Mucosa of descending colon (tissue), 3 donors: ENCODE measurements at regions not wholly inside any gene's neighbourhood (a gene's known extent, or its start where the extent isn't known, plus 50 kb on each side); places are given as distances from the start of the nearest gene placed in this dataset.

Experiments
- ATAC-seq: fragments of 200-7000 bp; cut with Tn5 transposase; one replicate; pipeline ENCODE4 v1.9.1; 2020; ENCODE audit warnings: mild to moderate bottlenecking, moderate library complexity
- DNase-seq, 3 donors: peaks; one replicate each; pipeline ENCODE4 v3.0.0-alpha.2; 2020
- H3K36me3 ChIP-seq: fragments of 200-600 bp; one replicate; pipeline ENCODE4 v1.8.0; 2021; ENCODE audit warnings: low read depth, mild to moderate bottlenecking
- H3K4me1 ChIP-seq: fragments of 200-600 bp; one replicate; pipeline ENCODE4 v1.8.0; 2021; ENCODE audit warnings: low read depth, mild to moderate bottlenecking
- H3K4me3 ChIP-seq: fragments of 200-600 bp; one replicate; pipeline ENCODE4 v1.8.0; 2021; ENCODE audit warnings: mild to moderate bottlenecking
- H3K9me3 ChIP-seq: fragments of 200-600 bp; one replicate; pipeline ENCODE4 v1.8.0; 2021; ENCODE audit warnings: mild to moderate bottlenecking
- intact Hi-C, 2 donors: fragments of 100-400 bp; cut with DNase I in 1 of 2; cut with micrococcal nuclease in 1 of 2; formaldehyde crosslinking; loops; one replicate each; pipeline versions ENCODE4 v1.11.0 to v1.11.1; 2022; cut with DNase I, micrococcal nuclease
- TF ChIP-seq, protein P1 (sequence below): fragments of 200-600 bp; IDR thresholded peaks from one replicate; pipeline ENCODE4 v1.8.0; 2022; ENCODE audit warnings: antibody characterized with exemption, mild to moderate bottlenecking
- donor health status: DM: no; HTN: no; CAD: no; lungs with moderate emphysema.
- donor health status: DM: no; HTN: no; CAD: no.
- donor health status: DM: no; HTN: yes; CAD: no.

- Histone ChIP-seq H3K4me1 (peaks cover 5% of the 10 kb centered on the region), H3K9me3 (no peaks in the 10 kb centered on the region), H3K4me3 (no peak overlapping the region), H3K36me3 (no peaks in the 10 kb centered on the region)
- ATAC-seq (no peak), DNase-seq (no peak)
- TF ChIP-seq, protein P1, sequence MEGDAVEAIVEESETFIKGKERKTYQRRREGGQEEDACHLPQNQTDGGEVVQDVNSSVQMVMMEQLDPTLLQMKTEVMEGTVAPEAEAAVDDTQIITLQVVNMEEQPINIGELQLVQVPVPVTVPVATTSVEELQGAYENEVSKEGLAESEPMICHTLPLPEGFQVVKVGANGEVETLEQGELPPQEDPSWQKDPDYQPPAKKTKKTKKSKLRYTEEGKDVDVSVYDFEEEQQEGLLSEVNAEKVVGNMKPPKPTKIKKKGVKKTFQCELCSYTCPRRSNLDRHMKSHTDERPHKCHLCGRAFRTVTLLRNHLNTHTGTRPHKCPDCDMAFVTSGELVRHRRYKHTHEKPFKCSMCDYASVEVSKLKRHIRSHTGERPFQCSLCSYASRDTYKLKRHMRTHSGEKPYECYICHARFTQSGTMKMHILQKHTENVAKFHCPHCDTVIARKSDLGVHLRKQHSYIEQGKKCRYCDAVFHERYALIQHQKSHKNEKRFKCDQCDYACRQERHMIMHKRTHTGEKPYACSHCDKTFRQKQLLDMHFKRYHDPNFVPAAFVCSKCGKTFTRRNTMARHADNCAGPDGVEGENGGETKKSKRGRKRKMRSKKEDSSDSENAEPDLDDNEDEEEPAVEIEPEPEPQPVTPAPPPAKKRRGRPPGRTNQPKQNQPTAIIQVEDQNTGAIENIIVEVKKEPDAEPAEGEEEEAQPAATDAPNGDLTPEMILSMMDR: no peak
- intact Hi-C loops: no loop called here
Measured at GRCh38 chr2:129879614-129880180, 99.8 kb upstream of the RAB6C start.

- H3K9me3 ChIP-seq: no peaks in the 10 kb centered on the region
- H3K4me1 ChIP-seq: peaks cover 5% of the 10 kb centered on the region
- ATAC-seq: no peak
- intact Hi-C loops: no loop called here
- H3K4me3 ChIP-seq: no peak overlapping the region
- no peaks in the 10 kb centered on the region for H3K36me3 ChIP-seq
- no peak for DNase-seq
- TF ChIP-seq, protein P1: no peak
Measured at GRCh38 chr2:129880309-129880708, 99.2 kb upstream of the RAB6C start.

- no peak for DNase-seq
Measured at GRCh38 chr2:129880971-129881370, 98.5 kb upstream of the RAB6C start.

GRCh38 chr2:129881786-129882396, 97.6 kb upstream of the RAB6C start:
- Histone ChIP-seq H3K9me3 (no peaks in the 10 kb centered on the region), H3K4me3 (no peak overlapping the region), H3K36me3 (no peaks in the 10 kb centered on the region), H3K4me1 (peaks cover under 1% of the 10 kb centered on the region)
- ATAC-seq (no peak), DNase-seq (no peak)
- TF ChIP-seq, protein P1: no peak
- intact Hi-C loops: no loop called here

More at GRCh38 chr2:129880971-129881370, 98.5 kb upstream of the RAB6C start:
- ATAC-seq: no peak
- peaks cover 5% of the 10 kb centered on the region for H3K4me1 ChIP-seq
- no peaks in the 10 kb centered on the region for H3K36me3 ChIP-seq
- intact Hi-C loops: no loop called here
- H3K9me3 ChIP-seq: no peaks in the 10 kb centered on the region
- H3K4me3 ChIP-seq: no peak overlapping the region
- TF ChIP-seq, protein P1: no peak

- TF ChIP-seq, protein P1: no peak
- intact Hi-C loops: no loop called here
- DNase-seq (no peak), ATAC-seq (no peak)
- Histone ChIP-seq H3K4me3 (no peak overlapping the region), H3K36me3 (no peaks in the 10 kb centered on the region), H3K4me1 (no peaks in the 10 kb centered on the region), H3K9me3 (no peaks in the 10 kb centered on the region)
Measured at GRCh38 chr2:129882476-129882875, 97.0 kb upstream of the RAB6C start.

DNA sequence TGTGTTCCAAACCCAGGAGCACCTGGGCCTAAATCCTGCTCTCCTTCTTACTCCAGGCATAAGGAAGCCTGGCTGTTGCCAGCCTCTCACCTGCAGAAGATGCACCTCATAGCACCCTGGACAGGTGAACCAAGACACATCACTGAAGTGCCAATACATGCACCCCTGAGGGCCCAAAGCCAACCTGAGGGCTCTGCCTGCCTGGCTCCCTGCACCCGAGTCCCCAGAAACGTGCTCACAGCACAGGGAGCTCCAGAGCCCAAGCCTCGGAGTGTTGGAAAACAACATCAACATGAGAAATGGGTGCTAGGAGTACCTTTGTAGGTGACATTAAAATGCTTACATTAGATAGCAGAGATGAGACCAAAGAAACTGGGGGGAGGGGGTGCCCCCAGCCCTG, 96.3 kb upstream of the RAB6C start:
- intact Hi-C loops: no loop called here
- H3K36me3 ChIP-seq: no peaks in the 10 kb centered on the region
- H3K4me3 ChIP-seq: no peak overlapping the region
- H3K9me3 ChIP-seq: no peaks in the 10 kb centered on the region
- TF ChIP-seq, protein P1: no peak
- no peaks in the 10 kb centered on the region for H3K4me1 ChIP-seq
- ATAC-seq (no peak), DNase-seq (no peak)
